NCI-H2107 treated with DMSO at 0.1 percent for 48 hours (cell line): ENCODE measurements at regions not wholly inside any gene's neighbourhood (a gene's known extent, or its start where the extent isn't known, plus 50 kb on each side); places are given as distances from the start of the nearest gene placed in this dataset.
"Not testable (repeated sequence)": the region's sequence is repeated elsewhere in the genome, so short reads cannot be mapped to it uniquely, and the experiment has no call there.

Experiments used
- DNase-seq: peaks from one replicate; lab custom pipeline; 2025; ENCODE audit not compliant: unreplicated experiment; lab: John Stamatoyannopoulos, UW

GRCh38 chr16:26493751-26494150, 573.0 kb upstream of the C16orf82 start:
- DNase-seq, result no peak

GRCh38 chr16:26497896-26498295, 568.8 kb upstream of the C16orf82 start:
- no peak for DNase-seq

GRCh38 chr16:26500326-26500725, 566.4 kb upstream of the C16orf82 start:
- no peak for DNase-seq

GRCh38 chr16:26505496-26505895, 561.2 kb upstream of the C16orf82 start:
- DNase-seq, result no peak

GRCh38 chr16:26508946-26509345, 557.8 kb upstream of the C16orf82 start:
- not testable (repeated sequence) for DNase-seq

- DNase-seq, result no peak
These were observed 555.8 kb upstream of the C16orf82 start for GRCh38 chr16:26510924-26511323.

GRCh38 chr16:26511463-26511862, 555.3 kb upstream of the C16orf82 start:
- no peak for DNase-seq

GRCh38 chr16:26521626-26522025, 545.1 kb upstream of the C16orf82 start:
- DNase-seq, result no peak

GRCh38 chr16:26524281-26524680, 542.4 kb upstream of the C16orf82 start:
- no peak for DNase-seq

- DNase-seq, result no peak
These were observed 541.9 kb upstream of the C16orf82 start for GRCh38 chr16:26524846-26525245.

GRCh38 chr16:26525856-26526255, 540.9 kb upstream of the C16orf82 start:
- DNase-seq, result no peak

GRCh38 chr16:26526633-26527032, 540.1 kb upstream of the C16orf82 start:
- DNase-seq, result no peak

GRCh38 chr16:26530584-26531289, 536.0 kb upstream of the C16orf82 start:
- no peak for DNase-seq

GRCh38 chr16:26531290-26531730, 535.4 kb upstream of the C16orf82 start:
- DNase-seq, result no peak

GRCh38 chr16:26532456-26532855, 534.3 kb upstream of the C16orf82 start:
- DNase-seq, result no peak

- no peak for DNase-seq
These were observed 524.5 kb upstream of the C16orf82 start for GRCh38 chr16:26542198-26542597.

- DNase-seq, result no peak
These were observed 520.2 kb upstream of the C16orf82 start for GRCh38 chr16:26546573-26546972.

- DNase-seq, result no peak
These were observed 519.0 kb upstream of the C16orf82 start for GRCh38 chr16:26547681-26548080.

GRCh38 chr16:26550111-26550610, 516.6 kb upstream of the C16orf82 start:
- no peak for DNase-seq

- DNase-seq, result no peak
These were observed 512.7 kb upstream of the C16orf82 start for GRCh38 chr16:26554030-26554429.

GRCh38 chr16:26561303-26561702, 505.4 kb upstream of the C16orf82 start:
- no peak for DNase-seq

GRCh38 chr16:26563018-26563417, 503.7 kb upstream of the C16orf82 start:
- DNase-seq, result no peak

GRCh38 chr16:26567356-26567755, 499.4 kb upstream of the C16orf82 start:
- no peak for DNase-seq
